ENCODE measurements at regions not wholly inside any gene's neighbourhood (a gene's known extent, or its start where the extent isn't known, plus 50 kb on each side); places are given as distances from the start of the nearest gene placed in this dataset.

DNA sequence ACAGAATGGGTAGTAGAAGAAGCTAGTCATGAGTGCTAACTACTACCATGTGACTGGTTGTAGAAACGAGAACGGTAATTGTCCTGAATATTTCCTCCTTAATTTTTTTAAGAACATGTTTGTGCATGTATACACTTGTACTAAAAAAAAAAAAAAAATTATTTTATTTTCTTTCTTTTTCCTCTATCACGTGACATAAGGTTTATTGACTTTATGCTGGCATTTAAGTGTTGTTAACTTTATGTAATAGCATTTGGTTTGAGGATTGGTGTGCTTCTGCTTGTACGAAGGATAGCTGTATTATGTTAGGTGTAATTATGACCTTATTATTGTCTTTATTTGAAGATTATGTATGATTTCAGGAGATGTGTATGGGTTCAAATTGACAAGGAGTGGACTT, 349.1 kb upstream of the PTPRD start:
- H3K9me3 ChIP-seq (ENCODE audit: control insufficient read depth, insufficient read depth, low read depth, low read length), result no peaks in the 10 kb centered on the region
- no peak overlapping the region for H3K4me3 ChIP-seq (ENCODE audit: low read depth, low read length)
- no peak for TF ChIP-seq SP3 (tag by site-specific recombination; IDR thresholded peaks at IDR 0.05)
- TF ChIP-seq ZNF776 (tag by site-specific recombination; IDR thresholded peaks at IDR 0.05; ENCODE audit: borderline replicate concordance), result no peak
- no peak for TF ChIP-seq AEBP2 (tag by site-specific recombination; IDR thresholded peaks at IDR 0.05; ENCODE audit: borderline replicate concordance)
- no peak for TF ChIP-seq ZFP3 (tag by site-specific recombination; IDR thresholded peaks at IDR 0.05; ENCODE audit: low read depth)
- no peak for TF ChIP-seq ZNF18 (tag by site-specific recombination; IDR thresholded peaks at IDR 0.05)
- TF ChIP-seq ZNF624 (tag by site-specific recombination; IDR thresholded peaks at IDR 0.05), result no peak
- CTCF ChIA-PET, result no interaction called here
- no peaks in the 10 kb centered on the region for H3K36me3 ChIP-seq (ENCODE audit: control insufficient read depth in 2 of 2, insufficient read depth in 1 of 2, low read length in 2 of 2)
- no peaks in the 10 kb centered on the region for H3K4me1 ChIP-seq (ENCODE audit: control insufficient read depth, insufficient read depth, low read length)
- no peak overlapping the region for H3K27ac ChIP-seq (ENCODE audit: extremely low read depth, low read depth, low read length)
- POLR2A ChIA-PET, result no interaction called here

DNA sequence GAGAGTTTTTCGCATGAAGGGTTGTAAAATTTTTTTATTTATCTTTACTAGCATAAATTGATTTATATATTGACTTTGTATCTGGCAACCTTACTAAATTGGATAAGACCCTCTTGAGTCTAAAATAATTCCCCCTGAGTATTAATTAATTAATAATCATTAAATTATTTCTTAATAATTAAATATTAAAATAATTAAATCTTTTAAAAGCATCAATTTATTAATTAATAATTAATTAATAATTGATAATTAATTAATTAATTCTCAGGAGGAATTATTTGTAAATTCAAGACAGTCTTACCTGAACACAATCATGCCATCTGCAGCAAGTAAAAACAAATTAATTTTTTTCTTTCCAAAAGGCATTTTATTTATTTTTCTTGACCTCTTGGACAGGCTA, 370.4 kb upstream of the PTPRD start:
- ChIA-PET CTCF (no interaction called here), POLR2A (no interaction called here)
- Histone ChIP-seq H3K9me3 (ENCODE audit: control insufficient read depth, insufficient read depth, low read depth, low read length) (no peaks in the 10 kb centered on the region), H3K4me1 (ENCODE audit: control insufficient read depth, insufficient read depth, low read length) (no peaks in the 10 kb centered on the region), H3K4me3 (ENCODE audit: low read depth, low read length) (no peak overlapping the region), H3K36me3 (ENCODE audit: control insufficient read depth in 2 of 2, insufficient read depth in 1 of 2, low read length in 2 of 2) (no peaks in the 10 kb centered on the region), H3K27ac (ENCODE audit: extremely low read depth, low read depth, low read length) (no peak overlapping the region)
- no peak for TF ChIP-seq ZNF2 (tag by site-specific recombination; IDR thresholded peaks at IDR 0.05)
- no peak for TF ChIP-seq PRDM2 (tag by site-specific recombination; IDR thresholded peaks at IDR 0.05; ENCODE audit: borderline replicate concordance)
- TF ChIP-seq BCL11A (tag by site-specific recombination; IDR thresholded peaks at IDR 0.05; ENCODE audit: low read depth), result no peak
- TF ChIP-seq ZNF777 (tag by site-specific recombination; IDR thresholded peaks at IDR 0.05; ENCODE audit: borderline replicate concordance), result no peak
- no peak for TF ChIP-seq OSR2 (tag by site-specific recombination; IDR thresholded peaks at IDR 0.05)
- no peak for TF ChIP-seq PRDM4 (tag by site-specific recombination; IDR thresholded peaks at IDR 0.05)
- no peak for TF ChIP-seq ZNF239 (tag by site-specific recombination; IDR thresholded peaks at IDR 0.05)
- no peak for TF ChIP-seq ZNF211 (tag by site-specific recombination; IDR thresholded peaks at IDR 0.05; ENCODE audit: low read depth)
- no peak for TF ChIP-seq MZF1 (tag by site-specific recombination; IDR thresholded peaks at IDR 0.05; ENCODE audit: borderline replicate concordance)
- TF ChIP-seq ZNF76 (tag by site-specific recombination; IDR thresholded peaks at IDR 0.05; ENCODE audit: borderline replicate concordance, low read depth), result no peak
- TF ChIP-seq ZSCAN30 (tag by site-specific recombination; IDR thresholded peaks at IDR 0.05), result no peak
- TF ChIP-seq ZNF701 (tag by site-specific recombination; IDR thresholded peaks at IDR 0.05), result no peak
- no peak for TF ChIP-seq ZNF175 (tag by site-specific recombination; IDR thresholded peaks at IDR 0.05)
- TF ChIP-seq KLF7 (tag by site-specific recombination; IDR thresholded peaks at IDR 0.05; ENCODE audit: borderline replicate concordance), result no peak
- TF ChIP-seq, protein P1, sequence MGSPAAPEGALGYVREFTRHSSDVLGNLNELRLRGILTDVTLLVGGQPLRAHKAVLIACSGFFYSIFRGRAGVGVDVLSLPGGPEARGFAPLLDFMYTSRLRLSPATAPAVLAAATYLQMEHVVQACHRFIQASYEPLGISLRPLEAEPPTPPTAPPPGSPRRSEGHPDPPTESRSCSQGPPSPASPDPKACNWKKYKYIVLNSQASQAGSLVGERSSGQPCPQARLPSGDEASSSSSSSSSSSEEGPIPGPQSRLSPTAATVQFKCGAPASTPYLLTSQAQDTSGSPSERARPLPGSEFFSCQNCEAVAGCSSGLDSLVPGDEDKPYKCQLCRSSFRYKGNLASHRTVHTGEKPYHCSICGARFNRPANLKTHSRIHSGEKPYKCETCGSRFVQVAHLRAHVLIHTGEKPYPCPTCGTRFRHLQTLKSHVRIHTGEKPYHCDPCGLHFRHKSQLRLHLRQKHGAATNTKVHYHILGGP (tag by site-specific recombination; IDR thresholded peaks at IDR 0.05), result no peak
- TF ChIP-seq YY2 (tag by site-specific recombination; IDR thresholded peaks at IDR 0.05), result no peak
- TF ChIP-seq ZNF558 (tag by site-specific recombination; IDR thresholded peaks at IDR 0.05), result no peak

Measured in HEK293 (cell line).